Uterus (tissue), 3 donors: ENCODE measurements at regions not wholly inside any gene's neighbourhood (a gene's known extent, or its start where the extent isn't known, plus 50 kb on each side); places are given as distances from the start of the nearest gene placed in this dataset.

Experiments used
- DNase-seq, 2 donors: peaks; one replicate each; pipeline ENCODE4 v3.0.0-alpha.2; 2019 to 2020
- H3K27ac ChIP-seq, 2 donors: fragments of 200-600 bp; sonication (generic); 1 replicate in 1 of 2; 2 replicates in 1 of 2; pipeline ENCODE4 v1.5.1; 2016 to 2018
- H3K27me3 ChIP-seq, 2 donors: fragments of 200-600 bp; sonication (generic); one replicate each; pipeline ENCODE4 v1.5.1; 2018 to 2019; ENCODE audit warnings: control low read depth in 1 of 2
- H3K36me3 ChIP-seq, 2 donors: fragments of 200-600 bp; sonication (generic); one replicate each; pipeline ENCODE4 v1.5.1; 2019; ENCODE audit warnings: control low read depth in 1 of 2
- H3K4me1 ChIP-seq, 2 donors: fragments of 200-600 bp; sonication (generic); one replicate each; pipeline ENCODE4 v1.5.1; 2018 to 2019; ENCODE audit warnings: control low read depth in 1 of 2
- H3K4me3 ChIP-seq, 2 donors: fragments of 200-600 bp; sonication (generic); 1 replicate in 1 of 2; 2 replicates in 1 of 2; pipeline ENCODE4 v1.5.1; 2018 to 2019; ENCODE audit warnings: mild to moderate bottlenecking in 1 of 2
- H3K9me3 ChIP-seq, 2 donors: fragments of 200-600 bp; sonication (generic); one replicate each; pipeline ENCODE4 v1.5.1; 2019; ENCODE audit warnings: control low read depth in 1 of 2
- POLR2A ChIP-seq, 2 donors: fragments of 450-650 bp; IDR thresholded peaks; one replicate each; pipeline ENCODE4 v1.6.1; 2016; ENCODE audit warnings: antibody characterized with exemption in 2 of 2, mild to moderate bottlenecking in 1 of 2, moderate library complexity in 1 of 2
- intact Hi-C: fragments of 100-400 bp; cut with DNase I; formaldehyde crosslinking; loops from one replicate; pipeline ENCODE4 v1.15.1; 2023; ENCODE audit warnings: low total_unique reads
- TF ChIP-seq, protein P1 (sequence below), 4 experiments: fragments of 200-600 bp in 2 of 4; fragments of 450-650 bp in 2 of 4; sonication (generic) in 2 of 4; IDR thresholded peaks; one replicate each; pipeline ENCODE4 v1.5.1; 2016 to 2019; ENCODE audit warnings: antibody characterized with exemption in 4 of 4, mild to moderate bottlenecking in 2 of 4, moderate library complexity in 1 of 4
- donor health status: DM: yes; HTN: yes; CAD: no.

DNA sequence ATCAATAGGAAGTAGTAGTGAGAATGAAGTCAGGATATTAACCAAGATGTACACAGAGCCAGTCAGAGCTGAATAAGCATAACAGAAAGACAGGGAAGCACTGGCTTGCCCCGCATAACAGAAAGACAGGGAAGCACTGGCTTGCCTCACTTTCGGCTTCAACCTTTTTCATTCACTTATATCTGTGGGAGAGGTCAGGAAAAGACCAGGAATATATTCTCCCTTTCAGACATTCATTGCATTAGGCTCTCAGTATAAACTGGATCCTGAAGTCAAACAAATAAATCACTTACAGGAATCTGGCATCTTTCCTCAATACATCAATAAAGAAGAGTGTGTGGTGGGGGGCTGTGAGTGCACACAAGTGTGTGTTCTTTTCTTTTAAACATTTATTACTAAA lies 437.6 kb downstream of the C6orf118 start:
- H3K27ac ChIP-seq: no peak overlapping the region
- no peak for DNase-seq
- no peak for TF ChIP-seq POLR2A (IDR thresholded peaks at IDR 0.05)
- TF ChIP-seq, protein P1, sequence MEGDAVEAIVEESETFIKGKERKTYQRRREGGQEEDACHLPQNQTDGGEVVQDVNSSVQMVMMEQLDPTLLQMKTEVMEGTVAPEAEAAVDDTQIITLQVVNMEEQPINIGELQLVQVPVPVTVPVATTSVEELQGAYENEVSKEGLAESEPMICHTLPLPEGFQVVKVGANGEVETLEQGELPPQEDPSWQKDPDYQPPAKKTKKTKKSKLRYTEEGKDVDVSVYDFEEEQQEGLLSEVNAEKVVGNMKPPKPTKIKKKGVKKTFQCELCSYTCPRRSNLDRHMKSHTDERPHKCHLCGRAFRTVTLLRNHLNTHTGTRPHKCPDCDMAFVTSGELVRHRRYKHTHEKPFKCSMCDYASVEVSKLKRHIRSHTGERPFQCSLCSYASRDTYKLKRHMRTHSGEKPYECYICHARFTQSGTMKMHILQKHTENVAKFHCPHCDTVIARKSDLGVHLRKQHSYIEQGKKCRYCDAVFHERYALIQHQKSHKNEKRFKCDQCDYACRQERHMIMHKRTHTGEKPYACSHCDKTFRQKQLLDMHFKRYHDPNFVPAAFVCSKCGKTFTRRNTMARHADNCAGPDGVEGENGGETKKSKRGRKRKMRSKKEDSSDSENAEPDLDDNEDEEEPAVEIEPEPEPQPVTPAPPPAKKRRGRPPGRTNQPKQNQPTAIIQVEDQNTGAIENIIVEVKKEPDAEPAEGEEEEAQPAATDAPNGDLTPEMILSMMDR (IDR thresholded peaks at IDR 0.05): no peak
- no peaks in the 10 kb centered on the region for H3K4me1 ChIP-seq
- H3K9me3 ChIP-seq: no peaks in the 10 kb centered on the region
- H3K4me3 ChIP-seq: no peak overlapping the region
- no peaks in the 10 kb centered on the region for H3K36me3 ChIP-seq
- intact Hi-C loops: no loop called here
- H3K27me3 ChIP-seq: no peaks in the 10 kb centered on the region

DNA sequence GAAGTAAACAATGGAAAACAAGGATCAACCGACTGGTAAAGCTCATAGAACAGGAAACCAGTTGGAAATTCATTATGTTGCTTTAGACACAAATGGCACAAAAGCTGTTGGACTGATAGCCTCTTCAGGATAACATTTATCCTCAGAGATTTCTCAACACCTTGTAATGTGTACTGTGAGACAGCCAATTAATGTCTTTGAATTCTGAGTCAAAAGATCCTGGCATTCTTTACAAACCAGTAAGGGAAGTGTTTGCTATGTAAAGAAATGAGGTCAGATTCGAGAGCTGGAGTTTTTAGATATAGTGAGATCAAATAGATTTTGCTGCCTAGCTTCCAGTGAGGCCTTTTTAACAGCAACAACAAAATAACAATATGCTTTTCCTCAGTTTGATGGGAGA lies 439.2 kb downstream of the C6orf118 start:
- DNase-seq: no peak
- H3K27me3 ChIP-seq: no peaks in the 10 kb centered on the region
- H3K9me3 ChIP-seq: no peaks in the 10 kb centered on the region
- H3K27ac ChIP-seq: no peak overlapping the region
- H3K4me3 ChIP-seq: no peak overlapping the region
- intact Hi-C loops: no loop called here
- TF ChIP-seq POLR2A (IDR thresholded peaks at IDR 0.05): no peak
- TF ChIP-seq, protein P1 (IDR thresholded peaks at IDR 0.05): no peak
- no peaks in the 10 kb centered on the region for H3K36me3 ChIP-seq
- H3K4me1 ChIP-seq: no peaks in the 10 kb centered on the region

DNA sequence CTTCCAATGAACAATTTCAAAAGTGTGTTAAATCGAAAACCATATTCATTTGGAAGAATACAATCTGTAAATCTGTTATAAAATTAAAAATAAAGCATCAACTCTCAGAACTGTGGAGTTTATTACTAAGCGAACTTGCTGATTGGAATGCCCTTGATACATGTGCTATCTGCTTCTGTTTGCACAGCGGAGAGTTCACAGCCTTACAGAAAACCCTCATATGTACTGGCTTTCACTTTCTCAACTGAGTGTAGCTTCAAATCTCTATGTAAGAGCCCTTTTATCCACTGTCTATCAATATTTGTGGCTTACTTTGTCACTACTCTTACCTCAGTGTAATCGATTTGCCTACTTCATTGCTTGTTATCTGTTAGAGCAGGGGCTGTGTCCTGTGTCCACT lies 447.4 kb downstream of the C6orf118 start:
- DNase-seq: no peak
- Histone ChIP-seq H3K36me3 (no peaks in the 10 kb centered on the region), H3K27ac (no peak overlapping the region), H3K4me1 (no peaks in the 10 kb centered on the region), H3K4me3 (no peak overlapping the region), H3K27me3 (no peaks in the 10 kb centered on the region), H3K9me3 (no peaks in the 10 kb centered on the region)
- intact Hi-C loops: no loop called here
- TF ChIP-seq POLR2A (IDR thresholded peaks at IDR 0.05): no peak
- TF ChIP-seq, protein P1 (IDR thresholded peaks at IDR 0.05): no peak

DNA sequence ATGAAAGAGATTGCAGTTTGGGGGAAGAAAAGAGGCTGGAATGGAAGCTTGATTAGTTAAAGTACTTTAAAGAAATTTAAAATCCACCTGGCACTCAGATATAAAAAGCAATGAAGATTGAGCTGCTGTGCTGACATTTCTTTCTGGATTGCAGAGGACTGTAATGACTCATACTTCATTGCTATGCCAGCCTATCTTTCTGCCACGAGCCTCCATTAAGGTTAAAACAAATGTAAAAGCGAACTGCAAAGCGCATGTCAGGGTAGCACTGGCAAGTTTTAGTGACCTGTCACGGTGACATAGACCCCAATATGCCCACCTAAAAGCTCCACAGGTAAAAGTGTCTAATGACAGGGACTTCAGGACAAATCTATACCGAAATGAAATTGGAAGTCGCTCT lies 449.6 kb downstream of the C6orf118 start:
- H3K27ac ChIP-seq: no peak overlapping the region
- no peaks in the 10 kb centered on the region for H3K9me3 ChIP-seq
- H3K36me3 ChIP-seq: no peaks in the 10 kb centered on the region
- H3K4me3 ChIP-seq: no peak overlapping the region
- H3K4me1 ChIP-seq: no peaks in the 10 kb centered on the region
- DNase-seq: no peak
- intact Hi-C loops: no loop called here
- H3K27me3 ChIP-seq: no peaks in the 10 kb centered on the region
- TF ChIP-seq, protein P1 (IDR thresholded peaks at IDR 0.05): no peak
- no peak for TF ChIP-seq POLR2A (IDR thresholded peaks at IDR 0.05)

DNA sequence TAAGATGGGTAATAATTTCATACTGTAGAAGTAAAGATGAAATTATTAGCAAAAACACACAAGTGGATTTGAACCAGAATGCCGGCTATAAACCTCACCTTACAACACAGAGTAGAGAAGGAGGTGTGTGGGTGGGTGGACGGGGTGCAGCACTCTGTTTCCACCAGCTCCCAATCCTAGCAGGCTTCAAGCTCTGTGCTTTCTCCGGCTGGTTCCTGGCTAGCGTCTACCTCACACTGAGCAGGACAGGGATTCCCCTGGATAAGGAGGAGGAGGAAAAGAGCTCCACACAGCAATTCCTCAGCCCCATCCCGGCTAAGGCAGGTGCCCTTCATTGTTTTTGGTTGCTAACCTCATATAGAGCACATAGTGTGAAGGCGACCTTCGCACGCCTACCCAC lies 453.3 kb downstream of the C6orf118 start:
- no peaks in the 10 kb centered on the region for H3K4me1 ChIP-seq

More for the DNA sequence above, 453.3 kb downstream of the C6orf118 start:
- H3K27ac ChIP-seq: no peak overlapping the region
- H3K4me3 ChIP-seq: no peak overlapping the region
- no peaks in the 10 kb centered on the region for H3K27me3 ChIP-seq
- no peak for DNase-seq
- no peaks in the 10 kb centered on the region for H3K36me3 ChIP-seq
- TF ChIP-seq, protein P1 (IDR thresholded peaks at IDR 0.05): no peak
- TF ChIP-seq POLR2A (IDR thresholded peaks at IDR 0.05): no peak
- intact Hi-C loops: no loop called here
- no peaks in the 10 kb centered on the region for H3K9me3 ChIP-seq
